WTC11 (cell line): ENCODE measurements at regions not wholly inside any gene's neighbourhood (a gene's known extent, or its start where the extent isn't known, plus 50 kb on each side); places are given as distances from the start of the nearest gene placed in this dataset.

Experiments
- ATAC-seq: fragments of 200-7000 bp; cut with Tn5 transposase; 2 replicates; pipeline ENCODE4 v1.10.0; 2021; ENCODE audit warnings: mild to moderate bottlenecking, moderate library complexity
- CTCF ChIA-PET: fragments of 300-600 bp; sonication (Branson Sonifier 250); formaldehyde crosslinking; loops from one replicate; lab custom pipeline; 2021; ENCODE audit warnings: antibody characterized with exemption; lab: Charles Lee
- POLR2A ChIA-PET: fragments of 350-600 bp; sonication (Branson Sonifier 250); formaldehyde crosslinking; loops from one replicate; lab custom pipeline; 2021; ENCODE audit warnings: antibody characterized with exemption; lab: Charles Lee
- DNase-seq: peaks from one replicate; pipeline ENCODE4 v3.0.0; 2021; ENCODE audit warnings: low spot score
- H3K27ac Mint-ChIP-seq: 2 replicates; pipeline ENCODE4 v1.8.0; 2021; ENCODE audit warnings: mixed read lengths
- H3K27me3 Mint-ChIP-seq: 2 replicates; pipeline ENCODE4 v1.8.0; 2021; ENCODE audit warnings: low read depth, mild to moderate bottlenecking, moderate library complexity, mixed read lengths
- H3K36me3 Mint-ChIP-seq: 2 replicates; pipeline ENCODE4 v1.8.0; 2021; ENCODE audit warnings: mixed read lengths
- H3K4me1 Mint-ChIP-seq: 2 replicates; pipeline ENCODE4 v1.8.0; 2022; ENCODE audit warnings: mixed read lengths
- H3K4me3 Mint-ChIP-seq: 2 replicates; pipeline ENCODE4 v1.8.0; 2021; ENCODE audit warnings: mild to moderate bottlenecking, moderate library complexity, mixed read lengths
- H3K9me3 Mint-ChIP-seq: 2 replicates; pipeline ENCODE4 v1.8.0; 2021; ENCODE audit warnings: mixed read lengths
- CBFB ChIP-seq: sonication (generic); formaldehyde crosslinking; IDR thresholded peaks from 2 replicates; pipeline ENCODE4 v1.8.1; 2022; ENCODE audit warnings: mild to moderate bottlenecking, low read depth, missing genetic modification reagents
- CREM ChIP-seq: sonication (generic); formaldehyde crosslinking; IDR thresholded peaks from 2 replicates; pipeline ENCODE4 v1.8.1; 2022; ENCODE audit warnings: mild to moderate bottlenecking, missing genetic modification reagents, moderate library complexity
- ELF4 ChIP-seq: sonication (generic); formaldehyde crosslinking; IDR thresholded peaks from 2 replicates; pipeline ENCODE4 v1.8.1; 2022; ENCODE audit warnings: low read depth, mild to moderate bottlenecking, moderate library complexity, missing genetic modification reagents
- ESRRA ChIP-seq: sonication (generic); formaldehyde crosslinking; IDR thresholded peaks from 2 replicates; pipeline ENCODE4 v1.8.1; 2022; ENCODE audit warnings: mild to moderate bottlenecking, missing genetic modification reagents, borderline replicate concordance
- FOXJ3 ChIP-seq: sonication (generic); formaldehyde crosslinking; IDR thresholded peaks from 2 replicates; pipeline ENCODE4 v1.9.0; 2021; ENCODE audit warnings: missing genetic modification reagents, mild to moderate bottlenecking, borderline replicate concordance
- IRF1 ChIP-seq: sonication (generic); formaldehyde crosslinking; IDR thresholded peaks from 2 replicates; pipeline ENCODE4 v1.8.0; 2023; ENCODE audit warnings: missing genetic modification reagents
- JUN ChIP-seq: sonication (generic); formaldehyde crosslinking; IDR thresholded peaks from 2 replicates; pipeline ENCODE4 v1.8.0; 2023; ENCODE audit warnings: mild to moderate bottlenecking, missing genetic modification reagents
- MXD4 ChIP-seq: fragments of 250-450 bp; sonication (Bioruptor Pico); IDR thresholded peaks from 2 replicates; pipeline ENCODE4 v1.8.0; 2021; ENCODE audit warnings: mild to moderate bottlenecking, moderate library complexity, borderline replicate concordance
- NFE2L1 ChIP-seq: sonication (generic); formaldehyde crosslinking; IDR thresholded peaks from 2 replicates; pipeline ENCODE4 v1.8.1; 2023; ENCODE audit warnings: missing genetic modification reagents
- NR1H2 ChIP-seq: sonication (generic); formaldehyde crosslinking; IDR thresholded peaks from 2 replicates; pipeline ENCODE4 v1.9.0; 2021; ENCODE audit warnings: mild to moderate bottlenecking, moderate library complexity, missing genetic modification reagents
- NR3C1 ChIP-seq: sonication (generic); formaldehyde crosslinking; conservative IDR thresholded peaks from 2 replicates; pipeline ENCODE4 v1.8.1; 2023; ENCODE audit warnings: low read depth, mild to moderate bottlenecking, missing genetic modification reagents
- OVOL2 ChIP-seq: fragments of 250-450 bp; sonication (Bioruptor Pico); IDR thresholded peaks from 2 replicates; pipeline ENCODE4 v1.9.0; 2021; ENCODE audit warnings: mild to moderate bottlenecking, borderline replicate concordance
- RORB ChIP-seq: fragments of 250-450 bp; sonication (Bioruptor Pico); IDR thresholded peaks from 2 replicates; pipeline ENCODE4 v1.9.0; 2021; ENCODE audit warnings: mild to moderate bottlenecking
- SMAD3 ChIP-seq: sonication (generic); formaldehyde crosslinking; IDR thresholded peaks from 2 replicates; pipeline ENCODE4 v1.8.0; 2022; ENCODE audit warnings: missing genetic modification reagents, mild to moderate bottlenecking, borderline replicate concordance
- ZNF263 ChIP-seq: sonication (generic); formaldehyde crosslinking; IDR thresholded peaks from 2 replicates; pipeline ENCODE4 v1.8.1; 2022; ENCODE audit warnings: low read depth, mild to moderate bottlenecking, moderate library complexity, missing genetic modification reagents
- ZNF317 ChIP-seq: sonication (generic); formaldehyde crosslinking; IDR thresholded peaks from 2 replicates; pipeline ENCODE4 v1.8.1; 2023; ENCODE audit warnings: low read depth, mild to moderate bottlenecking, moderate library complexity, missing genetic modification reagents, borderline replicate concordance
- ZNF416 ChIP-seq: fragments of 250-450 bp; sonication (Bioruptor Pico); IDR thresholded peaks from 2 replicates; pipeline ENCODE4 v1.9.0; 2021; ENCODE audit warnings: mild to moderate bottlenecking, inconsistent platforms
- ZNF671 ChIP-seq: fragments of 250-450 bp; sonication (Bioruptor Pico); IDR thresholded peaks from 2 replicates; pipeline ENCODE4 v1.8.0; 2021; ENCODE audit warnings: mild to moderate bottlenecking
- TF ChIP-seq, protein P1 (sequence below): fragments of 250-450 bp; sonication (Bioruptor Pico); IDR thresholded peaks from 2 replicates; pipeline ENCODE4 v1.9.0; 2021; ENCODE audit warnings: moderate library complexity, mild to moderate bottlenecking, inconsistent platforms, borderline replicate concordance
- TF ChIP-seq, protein P2 (sequence below): fragments of 200-600 bp; IDR thresholded peaks from 2 replicates; pipeline ENCODE4 v1.8.0; 2022; ENCODE audit warnings: antibody characterized with exemption
- TF ChIP-seq, protein P3 (sequence below): fragments of 250-450 bp; sonication (Bioruptor Pico); IDR thresholded peaks from 2 replicates; pipeline ENCODE4 v2.1.2; 2022; ENCODE audit warnings: mild to moderate bottlenecking, moderate library complexity
- TF ChIP-seq, protein P4 (sequence below): sonication (generic); formaldehyde crosslinking; conservative IDR thresholded peaks from 2 replicates; pipeline ENCODE4 v1.8.1; 2023; ENCODE audit warnings: mild to moderate bottlenecking, low read depth, missing genetic modification reagents, moderate library complexity

GRCh38 chr4:82181789-82182188, 192.0 kb downstream of the HNRNPD start (continued):
- TF ChIP-seq, protein P1, sequence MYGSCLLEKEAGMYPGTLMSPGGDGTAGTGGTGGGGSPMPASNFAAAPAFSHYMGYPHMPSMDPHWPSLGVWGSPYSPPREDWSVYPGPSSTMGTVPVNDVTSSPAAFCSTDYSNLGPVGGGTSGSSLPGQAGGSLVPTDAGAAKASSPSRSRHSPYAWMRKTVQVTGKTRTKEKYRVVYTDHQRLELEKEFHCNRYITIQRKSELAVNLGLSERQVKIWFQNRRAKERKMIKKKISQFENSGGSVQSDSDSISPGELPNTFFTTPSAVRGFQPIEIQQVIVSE = no peak

GRCh38 chr4:82172186-82172585, 201.6 kb downstream of the HNRNPD start:
- TF ChIP-seq ZNF263 (CRISPR knock-in tag) (no peak), NR1H2 (no peak), CBFB (CRISPR knock-in tag) (no peak), OVOL2 (CRISPR knock-in tag) (no peak)
- Mint-ChIP-seq H3K4me1 (no peaks in the 10 kb centered on the region), H3K4me3 (no peak overlapping the region), H3K27me3 (peaks cover 11% of the 10 kb centered on the region), H3K27ac (no peak overlapping the region), H3K36me3 (peaks cover 7% of the 10 kb centered on the region; the same call in 1 of the 2 replicates), H3K9me3 (peaks cover 28% of the 10 kb centered on the region)
- ATAC-seq = no peak
- no peak for DNase-seq
- CTCF ChIA-PET = no interaction called here
- POLR2A ChIA-PET = no interaction called here

DNA sequence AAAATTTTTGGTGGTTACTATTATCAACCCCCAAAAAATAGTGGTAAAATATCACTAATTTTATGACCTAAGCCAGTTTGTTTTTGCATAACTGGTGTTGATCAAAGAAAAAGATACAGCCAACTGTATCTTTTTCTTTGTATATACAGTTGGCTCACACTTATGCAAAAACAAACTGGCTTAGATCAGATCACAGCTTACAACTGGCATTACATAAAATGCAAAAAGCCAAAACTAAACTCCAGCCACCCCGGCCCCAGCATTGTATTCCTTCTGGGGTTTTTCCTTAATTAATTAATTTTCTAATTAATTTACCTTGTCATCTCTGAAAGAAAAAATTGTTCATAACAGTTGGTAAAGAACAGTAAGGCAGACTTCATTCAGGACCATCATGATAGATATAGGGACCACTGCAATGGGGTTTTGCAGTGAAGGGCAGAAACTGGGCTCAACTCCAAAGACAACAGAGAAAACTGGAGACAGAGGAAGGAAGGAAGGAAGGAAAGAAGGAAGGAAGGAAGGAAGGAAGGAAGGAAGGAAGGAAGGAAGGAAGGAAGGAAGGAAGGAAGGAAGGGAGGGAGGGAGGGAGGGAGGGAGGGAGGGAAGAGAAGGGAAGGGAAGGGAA, 202.1 kb downstream of the HNRNPD start:
- Mint-ChIP-seq H3K9me3 (peaks cover 25% of the 10 kb centered on the region), H3K36me3 (peaks cover 7% of the 10 kb centered on the region; the same call in 1 of the 2 replicates), H3K27ac (no peak overlapping the region), H3K27me3 (peaks cover 9% of the 10 kb centered on the region), H3K4me1 (no peaks in the 10 kb centered on the region), H3K4me3 (no peak overlapping the region)
- ATAC-seq = no peak
- POLR2A ChIA-PET = no interaction called here
- CTCF ChIA-PET = no interaction called here
- TF ChIP-seq ZNF416 (CRISPR knock-in tag) = no peak
- no peak for TF ChIP-seq ZNF671 (CRISPR knock-in tag)
- TF ChIP-seq, protein P2, sequence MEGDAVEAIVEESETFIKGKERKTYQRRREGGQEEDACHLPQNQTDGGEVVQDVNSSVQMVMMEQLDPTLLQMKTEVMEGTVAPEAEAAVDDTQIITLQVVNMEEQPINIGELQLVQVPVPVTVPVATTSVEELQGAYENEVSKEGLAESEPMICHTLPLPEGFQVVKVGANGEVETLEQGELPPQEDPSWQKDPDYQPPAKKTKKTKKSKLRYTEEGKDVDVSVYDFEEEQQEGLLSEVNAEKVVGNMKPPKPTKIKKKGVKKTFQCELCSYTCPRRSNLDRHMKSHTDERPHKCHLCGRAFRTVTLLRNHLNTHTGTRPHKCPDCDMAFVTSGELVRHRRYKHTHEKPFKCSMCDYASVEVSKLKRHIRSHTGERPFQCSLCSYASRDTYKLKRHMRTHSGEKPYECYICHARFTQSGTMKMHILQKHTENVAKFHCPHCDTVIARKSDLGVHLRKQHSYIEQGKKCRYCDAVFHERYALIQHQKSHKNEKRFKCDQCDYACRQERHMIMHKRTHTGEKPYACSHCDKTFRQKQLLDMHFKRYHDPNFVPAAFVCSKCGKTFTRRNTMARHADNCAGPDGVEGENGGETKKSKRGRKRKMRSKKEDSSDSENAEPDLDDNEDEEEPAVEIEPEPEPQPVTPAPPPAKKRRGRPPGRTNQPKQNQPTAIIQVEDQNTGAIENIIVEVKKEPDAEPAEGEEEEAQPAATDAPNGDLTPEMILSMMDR = no peak
- TF ChIP-seq RORB (CRISPR knock-in tag) = no peak
- TF ChIP-seq CREM (CRISPR knock-in tag) = no peak
- TF ChIP-seq, protein P3, sequence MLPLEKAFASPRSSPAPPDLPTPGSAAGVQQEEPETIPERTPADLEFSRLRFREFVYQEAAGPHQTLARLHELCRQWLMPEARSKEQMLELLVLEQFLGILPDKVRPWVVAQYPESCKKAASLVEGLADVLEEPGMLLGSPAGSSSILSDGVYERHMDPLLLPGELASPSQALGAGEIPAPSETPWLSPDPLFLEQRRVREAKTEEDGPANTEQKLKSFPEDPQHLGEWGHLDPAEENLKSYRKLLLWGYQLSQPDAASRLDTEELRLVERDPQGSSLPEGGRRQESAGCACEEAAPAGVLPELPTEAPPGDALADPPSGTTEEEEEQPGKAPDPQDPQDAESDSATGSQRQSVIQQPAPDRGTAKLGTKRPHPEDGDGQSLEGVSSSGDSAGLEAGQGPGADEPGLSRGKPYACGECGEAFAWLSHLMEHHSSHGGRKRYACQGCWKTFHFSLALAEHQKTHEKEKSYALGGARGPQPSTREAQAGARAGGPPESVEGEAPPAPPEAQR (CRISPR knock-in tag) = no peak
- no peak for TF ChIP-seq ZNF317 (CRISPR knock-in tag)
- TF ChIP-seq IRF1 (CRISPR knock-in tag) = no peak
- TF ChIP-seq NR3C1 (CRISPR knock-in tag) = no peak
- TF ChIP-seq ELF4 = no peak
- DNase-seq = no peak

DNA sequence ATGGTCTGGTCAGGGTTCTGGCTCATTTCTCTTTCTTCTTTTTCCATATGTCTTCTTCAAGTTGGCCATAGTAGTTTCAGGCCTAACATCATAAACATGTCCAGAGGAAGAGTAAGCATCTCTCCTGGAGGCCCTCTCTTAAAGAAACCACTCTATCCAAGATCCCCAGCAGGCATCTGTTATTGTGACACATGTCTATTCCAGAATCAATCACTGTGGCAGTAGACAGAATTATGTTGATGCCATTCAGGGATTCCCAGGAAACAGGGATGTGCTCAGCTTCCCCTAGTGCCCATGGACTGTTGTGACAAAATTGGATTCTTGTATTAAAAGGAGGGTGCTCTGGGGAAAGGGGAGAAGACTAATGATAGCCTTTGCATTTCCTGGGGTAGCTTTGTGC, 224.0 kb downstream of the HNRNPD start:
- Mint-ChIP-seq H3K9me3 (peaks cover 15% of the 10 kb centered on the region), H3K4me1 (no peaks in the 10 kb centered on the region), H3K36me3 (no peaks in the 10 kb centered on the region), H3K27ac (no peak overlapping the region), H3K27me3 (peaks cover 11% of the 10 kb centered on the region), H3K4me3 (no peak overlapping the region)
- ChIA-PET POLR2A (no interaction called here), CTCF (no interaction called here)
- ATAC-seq = no peak
- DNase-seq = no peak
- TF ChIP-seq, protein P4, sequence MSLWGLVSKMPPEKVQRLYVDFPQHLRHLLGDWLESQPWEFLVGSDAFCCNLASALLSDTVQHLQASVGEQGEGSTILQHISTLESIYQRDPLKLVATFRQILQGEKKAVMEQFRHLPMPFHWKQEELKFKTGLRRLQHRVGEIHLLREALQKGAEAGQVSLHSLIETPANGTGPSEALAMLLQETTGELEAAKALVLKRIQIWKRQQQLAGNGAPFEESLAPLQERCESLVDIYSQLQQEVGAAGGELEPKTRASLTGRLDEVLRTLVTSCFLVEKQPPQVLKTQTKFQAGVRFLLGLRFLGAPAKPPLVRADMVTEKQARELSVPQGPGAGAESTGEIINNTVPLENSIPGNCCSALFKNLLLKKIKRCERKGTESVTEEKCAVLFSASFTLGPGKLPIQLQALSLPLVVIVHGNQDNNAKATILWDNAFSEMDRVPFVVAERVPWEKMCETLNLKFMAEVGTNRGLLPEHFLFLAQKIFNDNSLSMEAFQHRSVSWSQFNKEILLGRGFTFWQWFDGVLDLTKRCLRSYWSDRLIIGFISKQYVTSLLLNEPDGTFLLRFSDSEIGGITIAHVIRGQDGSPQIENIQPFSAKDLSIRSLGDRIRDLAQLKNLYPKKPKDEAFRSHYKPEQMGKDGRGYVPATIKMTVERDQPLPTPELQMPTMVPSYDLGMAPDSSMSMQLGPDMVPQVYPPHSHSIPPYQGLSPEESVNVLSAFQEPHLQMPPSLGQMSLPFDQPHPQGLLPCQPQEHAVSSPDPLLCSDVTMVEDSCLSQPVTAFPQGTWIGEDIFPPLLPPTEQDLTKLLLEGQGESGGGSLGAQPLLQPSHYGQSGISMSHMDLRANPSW (CRISPR knock-in tag) = no peak
- TF ChIP-seq NFE2L1 (CRISPR knock-in tag) = no peak
- TF ChIP-seq FOXJ3 (CRISPR knock-in tag) = no peak
- TF ChIP-seq, protein P2 = no peak
- no peak for TF ChIP-seq ESRRA (CRISPR knock-in tag)
- no peak for TF ChIP-seq SMAD3 (CRISPR knock-in tag)
- TF ChIP-seq JUN (CRISPR knock-in tag) = no peak
- no peak for TF ChIP-seq MXD4 (CRISPR knock-in tag)
